SKM-1 treated with dmso at 0.1 percent for 144 hours (cell line): ENCODE measurements at regions not wholly inside any gene's neighbourhood (a gene's known extent, or its start where the extent isn't known, plus 50 kb on each side); places are given as distances from the start of the nearest gene placed in this dataset.
A peak's percentile ranks its signal among the peaks of the same experiment; 100 is the strongest.

Experiments
- DNase-seq: peaks from one replicate; lab custom pipeline; 2025; ENCODE audit not compliant: unreplicated experiment; lab: John Stamatoyannopoulos, UW

DNA sequence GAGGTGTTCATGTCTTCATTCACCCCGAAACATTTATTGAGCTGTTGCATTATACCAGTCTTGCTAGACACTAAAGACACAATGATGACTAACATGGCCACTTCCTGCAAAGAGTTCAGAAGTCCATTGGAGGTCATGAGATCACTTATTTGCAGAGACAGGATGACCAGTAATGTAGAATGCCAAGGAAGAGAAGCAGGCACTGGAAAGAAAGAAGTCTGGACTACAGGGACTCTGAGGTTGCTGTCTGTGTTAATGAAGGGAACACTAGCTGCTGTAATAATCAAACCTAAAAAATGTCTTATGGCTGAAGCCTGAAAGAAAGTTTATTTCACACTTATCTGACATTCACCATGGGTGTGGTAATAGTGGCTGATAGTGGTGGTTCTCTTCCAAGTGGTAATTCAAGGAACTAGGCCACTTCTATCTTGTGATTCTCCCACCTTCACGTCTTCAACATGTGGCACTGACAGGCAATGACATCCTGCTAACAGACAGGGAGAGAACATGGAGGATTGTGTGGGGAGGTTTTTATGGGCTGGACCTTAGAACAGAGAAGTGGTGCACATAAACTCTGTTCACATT is 89.2 kb upstream of the MKLN1 start:
- peak; percentile 29 for DNase-seq

DNA sequence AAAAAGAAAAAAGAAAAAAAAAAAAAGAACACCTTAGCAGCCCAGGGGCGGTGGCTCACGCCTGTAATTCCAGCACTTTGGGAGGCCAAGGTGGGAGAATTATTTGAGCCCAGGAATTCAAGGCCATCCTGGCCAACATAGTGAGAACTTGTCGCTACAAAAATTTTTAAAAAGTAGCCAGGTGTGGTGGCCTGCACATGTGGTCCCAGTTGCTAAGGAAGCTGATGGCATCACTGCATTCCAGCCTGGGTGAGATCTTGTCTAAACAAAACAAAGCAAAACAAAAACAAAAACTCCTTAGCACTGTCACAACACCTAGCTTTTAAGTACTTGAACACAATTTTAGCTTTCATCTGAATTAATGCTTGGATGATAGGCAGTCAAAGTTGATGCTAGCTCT is 86.3 kb upstream of the MKLN1 start:
- no peak for DNase-seq

DNA sequence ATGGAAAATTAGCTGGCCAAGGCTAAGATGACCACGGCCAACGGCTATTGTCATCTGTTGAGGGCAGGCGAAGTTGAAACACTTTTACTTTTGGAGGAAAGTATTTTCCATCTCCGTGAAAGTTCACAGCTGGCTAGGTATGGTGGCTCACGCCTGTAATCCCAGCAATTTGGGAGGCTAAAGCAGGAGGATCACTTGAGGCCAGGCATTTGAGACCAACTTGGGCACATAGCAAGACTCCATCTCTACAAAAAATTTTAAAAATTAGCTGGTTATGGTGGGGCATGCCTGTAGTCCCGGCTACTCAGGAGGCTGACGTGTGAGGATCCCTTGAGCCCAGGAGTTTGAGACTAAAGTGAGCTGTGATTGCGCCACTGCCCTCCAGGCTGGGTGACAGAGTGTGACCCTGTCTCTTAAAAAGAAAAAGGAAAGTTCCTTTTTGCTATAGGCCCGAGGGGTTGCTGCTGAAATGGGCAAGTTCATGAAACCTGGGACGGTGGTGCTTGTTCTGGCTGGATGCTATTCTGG is 85.5 kb upstream of the MKLN1 start:
- no peak for DNase-seq

DNA sequence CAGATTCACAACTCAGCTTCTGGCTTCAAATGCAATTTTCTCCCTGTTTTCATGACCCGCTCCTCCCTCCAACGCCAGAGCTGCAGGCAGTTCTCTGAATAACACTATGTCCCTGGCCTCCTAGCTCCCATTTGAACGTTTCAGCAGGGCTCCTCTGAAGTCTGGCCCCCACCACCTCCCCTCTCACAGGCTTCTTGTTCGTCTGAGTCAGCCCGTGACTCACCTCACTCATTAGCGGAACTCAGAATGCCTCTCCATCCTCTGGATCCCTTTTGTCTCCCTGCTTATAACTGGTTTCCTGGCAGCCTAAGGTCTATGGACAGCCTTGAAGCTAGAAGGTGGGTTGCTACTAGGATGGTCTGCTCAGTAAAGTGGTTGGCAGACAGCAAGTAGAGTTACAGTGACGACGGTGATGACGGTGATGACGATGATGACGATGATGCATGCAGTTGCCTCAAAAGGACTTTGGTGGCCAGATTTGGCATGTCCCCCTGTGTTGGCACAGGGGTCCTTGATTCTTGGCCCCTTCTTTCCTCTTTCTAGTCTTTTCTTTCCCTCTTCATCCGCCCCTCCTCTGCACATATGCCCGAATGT is 83.3 kb upstream of the MKLN1 start:
- no peak for DNase-seq

- no peak for DNase-seq
Observed at GRCh38 chr7:131249003-131249402, 78.7 kb upstream of the MKLN1 start.

DNA sequence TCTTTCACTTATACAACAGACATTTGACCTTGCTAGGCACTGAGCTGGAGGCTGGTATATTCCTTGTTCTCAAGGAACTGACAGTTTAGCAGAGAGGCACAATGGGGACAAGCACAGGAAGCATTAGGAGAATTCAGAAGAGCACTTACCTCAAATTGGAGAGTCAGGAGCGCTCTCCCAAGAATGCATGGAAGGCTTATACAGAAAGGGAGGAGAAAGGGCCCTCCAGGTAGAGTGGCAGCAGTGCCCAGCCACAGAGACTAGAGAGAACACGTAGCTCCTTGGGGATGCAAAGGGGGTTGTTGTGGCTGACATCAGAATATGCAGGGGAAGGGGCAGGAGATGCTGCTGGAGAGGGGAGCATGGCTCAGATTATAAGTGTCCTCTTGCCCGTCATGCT is 78.2 kb upstream of the MKLN1 start:
- no peak for DNase-seq

- DNase-seq, result no peak
Observed at GRCh38 chr7:131250331-131250730, 77.3 kb upstream of the MKLN1 start.

DNA sequence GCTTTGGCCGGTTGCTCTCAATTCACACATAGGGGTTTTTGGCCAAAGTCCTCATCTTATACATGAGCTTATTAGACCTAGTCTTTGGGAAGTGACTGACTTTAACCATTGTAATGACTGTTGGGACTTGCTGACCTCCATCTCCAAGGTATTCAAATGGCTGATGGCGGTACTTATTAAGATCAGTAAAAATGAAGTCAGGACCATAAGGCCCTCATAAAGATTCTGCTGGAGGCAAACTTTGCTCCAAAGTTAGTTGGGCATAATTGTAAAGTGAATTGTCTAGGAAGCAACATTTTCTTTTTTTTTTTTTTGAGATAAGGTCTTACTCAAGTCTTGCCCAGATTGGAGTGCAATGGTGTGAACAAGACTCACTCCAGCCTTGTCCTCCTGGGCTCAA is 76.3 kb upstream of the MKLN1 start:
- no peak for DNase-seq

DNA sequence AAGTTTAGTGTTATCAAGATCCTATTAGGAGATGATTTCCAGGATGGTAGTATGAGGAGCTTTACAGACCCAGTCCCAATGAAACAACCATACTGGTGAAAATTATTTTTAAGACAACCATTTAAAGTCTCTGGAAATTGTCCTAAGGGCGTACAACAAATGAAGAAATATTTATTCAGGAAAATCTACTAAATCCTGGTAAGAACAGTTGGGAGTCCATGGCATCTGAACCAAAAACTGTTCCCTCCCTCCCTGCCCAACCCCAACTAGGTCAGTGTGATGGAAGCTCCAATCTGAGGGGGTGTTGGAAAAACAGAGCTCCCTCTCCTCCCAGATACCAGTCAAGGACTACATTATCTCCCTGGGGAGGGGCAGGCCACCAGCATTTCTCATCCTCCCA is 74.7 kb upstream of the MKLN1 start:
- DNase-seq, result no peak

DNA sequence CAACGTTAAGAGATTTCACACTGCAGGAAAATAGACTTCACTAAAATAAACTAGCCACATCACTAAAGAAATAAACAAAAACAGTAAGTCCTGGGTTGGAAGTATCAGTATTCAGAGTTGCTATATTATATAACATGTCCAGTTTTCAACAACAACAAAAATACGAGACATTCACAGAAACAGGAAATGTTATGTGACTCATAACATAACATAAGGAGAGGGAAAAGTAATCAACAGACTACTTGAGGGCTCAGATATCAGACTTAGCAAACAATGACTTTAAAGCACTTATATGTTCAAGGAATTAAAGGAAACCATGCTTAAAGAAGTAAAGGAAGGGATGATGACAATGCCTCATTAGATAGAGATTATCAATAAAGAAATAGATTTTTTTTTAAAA is 73.5 kb upstream of the MKLN1 start:
- DNase-seq, result no peak

- no peak for DNase-seq
Observed at GRCh38 chr7:131255242-131255641, 72.4 kb upstream of the MKLN1 start.

GRCh38 chr7:131261476-131261994 is 66.1 kb upstream of the MKLN1 start:
- no peak for DNase-seq

DNA sequence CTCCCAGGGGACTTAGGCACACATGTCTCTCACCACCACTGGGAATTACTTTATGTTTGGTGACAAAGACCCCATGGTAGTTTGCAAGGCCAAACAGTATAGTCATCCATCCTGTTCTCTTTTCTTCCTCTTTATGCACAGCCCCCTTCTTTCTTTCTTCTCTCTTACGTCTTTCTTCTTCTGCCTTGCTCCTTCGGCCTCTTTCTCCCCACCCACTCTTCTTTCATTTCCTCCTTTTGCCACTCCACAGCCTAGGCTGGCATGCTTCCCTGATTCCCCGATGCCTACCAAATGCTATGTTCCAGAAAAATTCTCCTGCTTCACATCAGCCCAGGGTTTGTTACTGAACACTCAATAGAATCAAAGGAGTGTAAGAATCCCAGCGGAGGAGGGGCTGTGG is 62.4 kb upstream of the MKLN1 start:
- no peak for DNase-seq

GRCh38 chr7:131267631-131268030 is 60.0 kb upstream of the MKLN1 start:
- DNase-seq, result no peak

GRCh38 chr7:131268906-131269305 is 58.8 kb upstream of the MKLN1 start:
- no peak for DNase-seq

DNA sequence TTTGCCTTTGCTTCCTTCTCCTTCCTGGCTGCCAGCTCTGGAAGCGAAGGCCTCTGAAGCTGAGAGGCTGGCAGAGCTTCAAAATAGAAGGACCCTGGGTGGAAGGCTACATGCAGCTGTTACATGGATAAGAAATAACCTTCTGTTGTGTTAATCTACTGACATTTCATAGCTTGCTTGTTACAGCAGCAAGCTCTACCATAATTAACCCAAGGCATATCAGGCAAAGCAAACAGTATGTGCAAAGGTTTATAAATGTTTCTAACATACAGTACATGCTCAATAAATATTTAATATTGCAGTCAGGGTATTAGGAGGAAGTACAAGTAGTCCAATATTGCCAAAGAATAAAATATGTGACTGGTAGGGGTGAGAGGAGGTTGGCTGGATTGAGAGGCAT is 55.6 kb upstream of the MKLN1 start:
- DNase-seq, result no peak

DNA sequence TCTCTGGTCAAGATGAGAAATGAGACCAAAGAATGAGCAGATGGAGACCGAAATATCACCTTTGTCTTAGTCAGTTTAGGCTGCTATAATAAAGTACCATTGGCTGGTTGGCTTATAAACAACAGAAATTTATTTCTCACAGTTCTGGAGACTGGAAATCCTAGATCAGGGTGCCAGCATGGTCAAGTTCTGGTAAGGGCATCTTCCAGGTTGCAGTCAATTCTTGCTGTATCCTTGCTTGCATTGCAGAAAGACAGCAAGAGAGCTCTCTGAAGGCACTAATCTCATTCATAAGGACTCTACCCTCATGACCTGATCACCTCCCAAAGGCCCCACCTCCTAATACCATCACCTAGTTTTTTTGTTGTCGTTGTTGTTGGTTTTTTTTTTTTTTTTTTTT is 52.7 kb upstream of the MKLN1 start:
- no peak for DNase-seq

DNA sequence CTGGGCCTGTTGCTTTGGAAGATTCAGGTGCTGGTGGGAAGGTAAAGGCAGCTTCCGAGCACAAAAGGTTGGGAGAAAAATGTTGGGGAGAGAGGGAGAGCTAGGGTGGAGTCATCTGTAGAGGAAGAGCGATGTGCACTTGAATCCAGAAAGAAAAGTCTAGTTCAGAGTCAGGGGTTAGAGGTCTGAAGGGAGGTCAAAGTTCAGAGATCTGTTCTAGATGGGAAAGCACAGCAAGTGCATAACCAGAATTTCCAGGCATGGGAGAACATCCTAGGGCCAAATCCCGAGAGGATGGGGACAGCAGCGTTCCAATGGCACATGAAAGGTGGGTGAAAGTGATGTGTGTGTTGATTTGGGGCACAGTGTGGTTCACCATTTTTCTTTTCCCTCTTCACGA is 51.5 kb upstream of the MKLN1 start:
- no peak for DNase-seq

DNA sequence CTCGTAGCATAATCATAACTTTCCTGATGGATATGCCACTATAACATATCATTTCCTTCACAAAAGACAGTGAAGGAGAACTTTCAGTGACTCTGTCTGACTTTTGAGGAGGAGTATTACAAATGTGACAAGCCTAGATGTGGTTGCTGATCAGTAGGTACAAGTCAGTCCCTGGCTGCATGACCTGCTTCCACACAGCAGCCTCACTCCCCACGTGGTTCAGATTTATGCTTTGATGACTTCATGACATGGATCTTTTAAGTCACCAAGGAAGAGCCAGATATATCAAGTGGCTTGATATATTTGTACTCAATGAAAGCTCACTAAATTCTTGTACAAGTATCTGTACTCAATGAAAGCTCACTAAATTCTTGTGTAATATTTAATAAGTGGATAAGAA is 50.9 kb upstream of the MKLN1 start:
- no peak for DNase-seq
